Stomach (tissue), 4 donors: ENCODE measurements at regions not wholly inside any gene's neighbourhood (a gene's known extent, or its start where the extent isn't known, plus 50 kb on each side); places are given as distances from the start of the nearest gene placed in this dataset.

ENCODE experiments used
- CTCF ChIP-seq, 7 experiments: fragments of 450-650 bp in 4 of 7; fragments of 200-600 bp in 3 of 7; sonication (generic) in 3 of 7; IDR thresholded peaks; one replicate each; pipeline ENCODE4 v1.5.1; 2016 to 2019; ENCODE audit warnings: antibody characterized with exemption in 7 of 7, control low read depth in 2 of 7, mild to moderate bottlenecking in 1 of 7
- EP300 ChIP-seq: sonication (generic); formaldehyde crosslinking; IDR thresholded peaks from one replicate; pipeline ENCODE4 v1.6.1; 2017; ENCODE audit warnings: antibody characterized with exemption

- TF ChIP-seq CTCF (IDR thresholded peaks at IDR 0.05) (no peak), EP300 (no peak)
These were observed 191.7 kb upstream of the GBE1 start for GRCh38 chr3:81953111-81953510.
